T-helper 17 cell (primary cell): ENCODE measurements at regions not wholly inside any gene's neighbourhood (a gene's known extent, or its start where the extent isn't known, plus 50 kb on each side); places are given as distances from the start of the nearest gene placed in this dataset.
A peak's percentile ranks its signal among the peaks of the same experiment; 100 is the strongest.

ENCODE experiments used
- ATAC-seq: fragments of 150-1000 bp; cut with Tn5 transposase; 2 replicates; pipeline ENCODE4 v1.10.0; 2021; ENCODE audit warnings: mild to moderate bottlenecking, moderate library complexity
- DNase-seq, 3 donors: peaks; one replicate each; pipeline versions ENCODE4 v3.0.0 to v3.0.0-alpha.2; 2020 to 2021
- H3K9me3 ChIP-seq: one replicate; pipeline ENCODE4 v1.7.0; 2013; ENCODE audit warnings: low read length, mild to moderate bottlenecking; ENCODE audit not compliant: control insufficient read depth, poor library complexity, severe bottlenecking
- H3K27ac Mint-ChIP-seq: one replicate; pipeline ENCODE4 v1.8.0; 2022; ENCODE audit warnings: mild to moderate bottlenecking, moderate library complexity, mixed read lengths
- H3K27me3 Mint-ChIP-seq: one replicate; pipeline ENCODE4 v1.8.0; 2022; ENCODE audit warnings: mixed read lengths
- H3K36me3 Mint-ChIP-seq: one replicate; pipeline ENCODE4 v1.8.0; 2022; ENCODE audit warnings: low read depth, mixed read lengths
- H3K4me1 Mint-ChIP-seq: one replicate; pipeline ENCODE4 v1.8.0; 2022; ENCODE audit warnings: mild to moderate bottlenecking, mixed read lengths
- H3K4me3 Mint-ChIP-seq: one replicate; pipeline ENCODE4 v1.8.0; 2022; ENCODE audit warnings: mild to moderate bottlenecking, moderate library complexity, mixed read lengths

DNA sequence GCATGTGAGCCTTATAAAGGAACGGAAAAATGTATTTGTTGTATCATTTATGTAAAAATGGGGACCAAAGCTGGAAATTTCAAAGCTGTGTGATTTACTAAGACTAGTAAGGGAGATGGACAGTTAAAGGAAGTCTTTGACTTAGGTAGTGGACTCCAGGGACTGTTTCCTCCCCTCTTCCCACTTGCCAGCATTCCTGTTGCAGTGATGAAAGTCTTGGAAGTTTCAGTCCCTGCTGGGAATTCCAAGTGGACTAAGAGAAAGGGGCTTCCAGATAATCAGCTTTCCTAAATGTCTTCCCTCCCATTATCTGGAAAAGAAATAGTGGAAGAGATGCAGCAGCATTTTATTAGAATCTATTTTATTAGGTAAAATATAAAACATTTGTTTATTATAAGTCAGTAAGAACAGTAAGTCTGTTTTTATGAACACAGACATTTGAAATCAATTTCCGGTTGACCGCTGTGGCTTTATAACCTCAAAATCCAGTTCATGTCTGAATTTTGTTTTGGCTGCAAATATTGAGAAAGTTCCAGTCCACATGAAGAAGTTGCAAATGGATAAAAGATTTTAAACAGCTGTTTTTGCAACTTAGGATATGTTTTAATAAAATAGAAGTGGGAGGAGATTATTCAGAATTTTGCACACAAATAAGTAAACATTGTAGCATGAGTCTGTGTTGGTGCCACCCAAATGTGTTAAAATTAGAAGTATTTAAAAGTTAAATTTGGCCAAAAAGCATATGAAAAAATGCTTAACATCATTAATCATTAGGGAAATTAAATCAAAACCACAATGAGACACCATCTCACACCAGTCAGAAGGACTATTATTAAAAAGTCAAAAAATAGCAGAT is 141.8 kb downstream of the IL20RB start:
- DNase-seq = no peak
- Mint-ChIP-seq H3K27ac (no peak overlapping the region), H3K4me1 (no peaks in the 10 kb centered on the region), H3K4me3 (no peak overlapping the region), H3K36me3 (no peaks in the 10 kb centered on the region), H3K27me3 (peaks cover 32% of the 10 kb centered on the region)
- no peak for ATAC-seq
- H3K9me3 ChIP-seq = no peaks in the 10 kb centered on the region

GRCh38 chr3:137100326-137100725 is 142.5 kb downstream of the IL20RB start:
- H3K9me3 ChIP-seq = no peaks in the 10 kb centered on the region
- H3K36me3 Mint-ChIP-seq = no peaks in the 10 kb centered on the region
- no peak overlapping the region for H3K4me3 Mint-ChIP-seq
- no peaks in the 10 kb centered on the region for H3K4me1 Mint-ChIP-seq
- H3K27ac Mint-ChIP-seq = no peak overlapping the region
- H3K27me3 Mint-ChIP-seq = peaks cover 32% of the 10 kb centered on the region
- DNase-seq = no peak
- no peak for ATAC-seq

GRCh38 chr3:137103739-137104138 is 146.0 kb downstream of the IL20RB start:
- H3K27me3 Mint-ChIP-seq = peaks cover 34% of the 10 kb centered on the region

DNA sequence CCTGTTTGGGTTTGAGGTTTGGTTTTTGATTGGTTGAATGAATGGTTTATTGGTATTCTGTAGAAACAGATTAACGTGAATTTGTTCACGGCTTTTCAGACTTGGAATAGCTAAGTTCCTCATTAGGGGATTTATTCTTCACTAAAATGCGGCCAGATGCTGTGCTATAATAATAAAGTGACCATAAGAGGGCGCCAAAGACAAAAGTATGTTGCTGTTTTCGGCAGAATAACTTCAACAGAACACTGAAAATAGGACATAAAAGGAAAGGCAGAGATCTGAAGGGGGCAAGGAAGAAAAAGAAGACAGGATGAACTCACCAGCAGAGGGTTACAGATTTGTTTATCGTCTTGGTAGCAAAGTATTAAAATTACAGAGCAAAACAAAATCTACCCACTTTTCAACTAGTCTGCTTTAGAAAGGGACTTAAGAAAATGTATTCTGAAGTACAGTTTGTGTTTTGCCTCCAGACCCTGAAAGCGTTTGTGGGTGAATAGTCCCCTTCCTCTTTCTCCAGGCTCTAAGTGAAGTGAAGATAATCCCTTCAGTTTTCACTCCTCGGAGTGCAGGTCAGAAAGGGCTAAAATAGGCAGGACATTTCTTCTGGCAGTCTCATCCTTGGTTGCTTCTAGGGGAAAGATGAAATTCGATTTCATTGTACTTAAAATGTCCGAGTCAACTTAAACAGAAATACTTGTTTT is 147.6 kb downstream of the IL20RB start:
- H3K9me3 ChIP-seq = no peaks in the 10 kb centered on the region
- Mint-ChIP-seq H3K36me3 (peaks cover 3% of the 10 kb centered on the region), H3K27ac (no peak overlapping the region), H3K4me3 (no peak overlapping the region), H3K4me1 (peaks cover 3% of the 10 kb centered on the region), H3K27me3 (peaks cover 26% of the 10 kb centered on the region)
- DNase-seq = no peak
- ATAC-seq = peak; percentile 44

More at GRCh38 chr3:137103739-137104138, 146.0 kb downstream of the IL20RB start:
- no peaks in the 10 kb centered on the region for H3K9me3 ChIP-seq
- no peak for ATAC-seq
- Mint-ChIP-seq H3K27ac (no peak overlapping the region), H3K4me1 (peaks cover 3% of the 10 kb centered on the region), H3K36me3 (peaks cover 3% of the 10 kb centered on the region), H3K4me3 (no peak overlapping the region)
- no peak for DNase-seq

DNA sequence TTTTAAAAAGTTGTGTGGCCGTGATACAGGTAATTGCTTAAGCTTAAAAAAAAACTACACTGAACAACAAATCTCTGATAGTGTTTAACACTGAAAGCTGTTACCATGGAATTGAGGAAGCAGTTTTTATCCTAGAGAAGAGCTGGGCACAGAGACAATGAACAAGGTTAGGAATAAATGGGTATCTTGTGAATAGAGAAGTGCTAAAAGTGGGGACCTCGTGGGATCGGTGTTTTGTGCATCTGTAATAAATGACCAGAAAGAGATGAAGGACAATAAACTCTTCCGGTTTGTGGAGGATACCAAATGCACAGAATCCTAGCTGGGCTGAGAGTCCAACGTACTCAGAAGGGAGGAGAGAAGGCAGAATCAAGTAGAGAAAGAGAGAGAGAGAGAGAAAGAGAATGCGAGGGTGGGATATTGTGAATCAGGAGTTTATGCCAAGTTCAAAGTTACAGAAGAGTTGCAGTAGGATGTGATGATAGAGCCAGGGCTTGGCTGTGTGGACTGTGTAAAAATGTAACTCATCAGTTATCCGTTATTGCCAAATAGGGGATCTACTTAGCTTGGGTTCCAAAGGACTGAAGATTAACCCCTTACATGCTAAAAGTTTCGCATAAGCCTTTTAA is 148.9 kb downstream of the IL20RB start:
- H3K9me3 ChIP-seq = no peaks in the 10 kb centered on the region
- peaks cover 29% of the 10 kb centered on the region for H3K27me3 Mint-ChIP-seq
- no peak overlapping the region for H3K4me3 Mint-ChIP-seq
- no peak overlapping the region for H3K27ac Mint-ChIP-seq
- peaks cover 3% of the 10 kb centered on the region for H3K4me1 Mint-ChIP-seq
- H3K36me3 Mint-ChIP-seq = peaks cover 3% of the 10 kb centered on the region
- no peak for DNase-seq
- ATAC-seq = no peak

GRCh38 chr3:137108699-137109440 is 151.1 kb downstream of the IL20RB start:
- no peaks in the 10 kb centered on the region for H3K9me3 ChIP-seq
- Mint-ChIP-seq H3K27me3 (peaks cover 29% of the 10 kb centered on the region), H3K27ac (no peak overlapping the region), H3K36me3 (peaks cover 3% of the 10 kb centered on the region), H3K4me1 (peaks cover 3% of the 10 kb centered on the region), H3K4me3 (no peak overlapping the region)
- ATAC-seq (no peak), DNase-seq (no peak)

DNA sequence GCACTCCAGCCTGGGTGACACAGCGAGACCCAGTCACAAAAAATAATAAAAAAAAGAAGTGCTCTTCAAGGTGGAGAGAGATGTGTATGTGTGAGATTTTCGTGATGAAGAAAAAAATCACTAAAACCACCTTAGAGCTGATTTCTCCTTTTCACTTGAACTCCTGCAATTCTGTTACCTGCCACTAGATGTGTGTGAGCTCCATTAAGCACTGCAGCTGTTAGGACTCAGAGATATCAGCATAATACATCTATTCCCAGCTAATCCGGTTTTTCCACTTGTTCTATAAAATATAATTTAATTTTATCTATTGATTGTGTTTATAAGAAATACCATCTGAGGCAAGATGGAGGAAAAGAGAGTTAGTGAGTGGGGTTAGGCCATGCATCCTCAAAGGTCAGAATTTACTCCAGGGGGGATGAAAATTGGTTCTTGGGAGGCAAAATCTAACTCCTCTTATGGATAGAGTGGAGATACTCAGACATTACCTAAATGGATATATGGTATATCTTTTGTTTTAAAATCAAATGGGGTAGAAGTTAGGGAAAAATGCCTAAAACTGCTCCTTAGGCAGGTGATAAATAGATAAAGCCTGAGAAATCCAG is 152.7 kb downstream of the IL20RB start:
- peaks cover 3% of the 10 kb centered on the region for H3K4me1 Mint-ChIP-seq

DNA sequence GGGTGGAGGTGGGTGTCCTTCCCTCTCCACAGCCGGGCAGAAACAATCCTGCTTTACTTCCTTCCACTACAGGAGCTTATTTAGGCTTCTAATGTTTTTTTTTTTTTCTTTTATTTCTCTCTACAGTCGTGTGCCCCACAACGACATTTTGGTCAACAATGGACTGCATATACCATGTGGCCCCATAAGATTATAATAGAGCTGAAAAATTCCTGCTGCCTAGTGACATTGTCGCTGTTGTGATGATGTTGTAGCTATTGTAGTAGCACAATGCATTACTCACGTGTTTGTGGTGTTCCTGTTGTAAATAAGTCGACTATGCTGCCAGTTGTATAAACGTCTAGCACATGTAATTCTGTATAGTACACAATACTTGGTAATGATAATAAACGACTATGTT is 153.7 kb downstream of the IL20RB start:
- ATAC-seq (no peak), DNase-seq (no peak)
- no peak overlapping the region for H3K4me3 Mint-ChIP-seq
- H3K9me3 ChIP-seq = no peaks in the 10 kb centered on the region
- peaks cover 6% of the 10 kb centered on the region for H3K36me3 Mint-ChIP-seq
- peaks cover 3% of the 10 kb centered on the region for H3K4me1 Mint-ChIP-seq
- peaks cover 40% of the 10 kb centered on the region for H3K27me3 Mint-ChIP-seq
- no peak overlapping the region for H3K27ac Mint-ChIP-seq

More for the DNA sequence above, 152.7 kb downstream of the IL20RB start:
- Mint-ChIP-seq H3K4me3 (no peak overlapping the region), H3K27me3 (peaks cover 31% of the 10 kb centered on the region), H3K27ac (no peak overlapping the region), H3K36me3 (peaks cover 3% of the 10 kb centered on the region)
- no peaks in the 10 kb centered on the region for H3K9me3 ChIP-seq
- ATAC-seq (peak; percentile 42), DNase-seq (no peak)

GRCh38 chr3:137116619-137117018 is 158.8 kb downstream of the IL20RB start:
- ATAC-seq = no peak
- no peak overlapping the region for H3K4me3 Mint-ChIP-seq
- peaks cover 3% of the 10 kb centered on the region for H3K36me3 Mint-ChIP-seq
- no peak for DNase-seq
- peaks cover 5% of the 10 kb centered on the region for H3K4me1 Mint-ChIP-seq
- H3K9me3 ChIP-seq = no peaks in the 10 kb centered on the region
- peaks cover 49% of the 10 kb centered on the region for H3K27me3 Mint-ChIP-seq
- no peak overlapping the region for H3K27ac Mint-ChIP-seq

DNA sequence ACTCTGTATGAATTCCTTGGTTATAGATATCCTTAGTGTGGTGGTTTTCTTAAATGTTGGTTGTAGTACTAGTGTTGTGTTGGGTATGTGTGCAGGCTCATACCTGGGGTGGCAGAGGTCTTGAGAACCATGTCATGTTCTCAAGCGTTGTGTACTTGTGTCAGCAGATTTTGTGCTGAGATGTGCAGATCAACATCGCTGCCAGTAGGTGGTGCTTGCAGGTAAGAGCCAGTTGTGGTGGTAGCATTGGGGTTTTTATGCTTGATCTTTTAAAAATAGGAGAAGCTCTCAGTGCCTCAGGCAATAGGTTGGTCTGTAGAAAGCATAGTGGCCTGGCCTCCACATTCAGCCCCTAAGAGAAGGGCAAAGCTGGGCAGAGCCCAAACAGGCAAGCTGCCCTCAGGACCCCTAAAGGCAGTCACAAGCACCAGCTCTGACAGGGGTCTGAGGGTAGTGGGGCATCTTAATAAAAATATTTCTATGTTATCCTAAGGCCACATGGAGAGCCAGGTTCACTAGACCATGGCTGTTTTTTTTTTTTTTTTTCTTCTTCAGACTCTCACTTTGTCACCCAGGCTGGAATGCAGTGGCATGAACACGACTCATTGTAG is 164.0 kb downstream of the IL20RB start:
- peaks cover 74% of the 10 kb centered on the region for H3K27me3 Mint-ChIP-seq

DNA sequence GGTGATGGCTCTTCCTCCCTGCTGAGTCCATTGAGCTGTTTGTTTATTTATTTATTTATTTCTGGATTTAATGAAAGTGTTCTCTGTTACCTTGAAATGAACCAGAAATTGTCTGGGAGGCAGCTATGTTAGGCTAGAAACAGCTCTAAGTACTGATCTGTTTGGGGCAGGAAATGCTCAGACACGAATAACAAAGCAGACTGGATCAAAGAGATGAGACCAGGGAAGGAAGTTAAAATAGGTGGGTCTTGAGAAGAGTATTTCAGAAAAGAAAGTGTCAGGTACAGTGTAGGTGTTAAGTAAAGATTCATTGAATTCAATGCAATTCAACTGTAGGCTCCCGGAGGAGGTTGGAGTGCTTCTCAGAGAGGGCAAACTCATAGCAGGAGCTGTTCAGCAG is 173.3 kb downstream of the IL20RB start:
- peaks cover 4% of the 10 kb centered on the region for H3K36me3 Mint-ChIP-seq
- peaks cover 17% of the 10 kb centered on the region for H3K4me1 Mint-ChIP-seq
- ATAC-seq (no peak), DNase-seq (no peak)
- H3K27ac Mint-ChIP-seq = peak overlapping the region; percentile 49
- H3K27me3 Mint-ChIP-seq = peaks cover 76% of the 10 kb centered on the region
- no peak overlapping the region for H3K4me3 Mint-ChIP-seq
- H3K9me3 ChIP-seq = no peaks in the 10 kb centered on the region

More for the DNA sequence above, 164.0 kb downstream of the IL20RB start:
- DNase-seq (no peak), ATAC-seq (peak; percentile 35)
- Mint-ChIP-seq H3K27ac (no peak overlapping the region), H3K4me3 (no peak overlapping the region), H3K36me3 (no peaks in the 10 kb centered on the region), H3K4me1 (peaks cover 5% of the 10 kb centered on the region)
- no peaks in the 10 kb centered on the region for H3K9me3 ChIP-seq

GRCh38 chr3:137134431-137134830 is 176.6 kb downstream of the IL20RB start:
- Mint-ChIP-seq H3K4me1 (peaks cover 17% of the 10 kb centered on the region), H3K36me3 (peaks cover 4% of the 10 kb centered on the region), H3K27ac (no peak overlapping the region), H3K4me3 (no peak overlapping the region), H3K27me3 (peaks cover 57% of the 10 kb centered on the region)
- no peaks in the 10 kb centered on the region for H3K9me3 ChIP-seq
- ATAC-seq = no peak
- no peak for DNase-seq
